ENCODE measurements at regions not wholly inside any gene's neighbourhood (a gene's known extent, or its start where the extent isn't known, plus 50 kb on each side); places are given as distances from the start of the nearest gene placed in this dataset.
"Not testable (repeated sequence)": the region's sequence is repeated elsewhere in the genome, so short reads cannot be mapped to it uniquely, and the experiment has no call there.

- ATAC-seq (no peak), DNase-seq (ENCODE audit: low spot score) (no peak)
- intact Hi-C loops (cut with DNase I): no loop called here
These were observed 233.3 kb downstream of the USP46 start for GRCh38 chr4:52425751-52426326.

- ATAC-seq (peak; percentile 34), DNase-seq (ENCODE audit: low spot score) (no peak)
- intact Hi-C loops (cut with DNase I): no loop called here
These were observed 227.7 kb downstream of the USP46 start for GRCh38 chr4:52431410-52431809.

- no peak for ATAC-seq
- intact Hi-C loops (cut with DNase I): no loop called here
These were observed 227.2 kb downstream of the USP46 start for GRCh38 chr4:52431869-52432268.

GRCh38 chr4:52442524-52442923 is 216.6 kb downstream of the USP46 start:
- intact Hi-C loops (cut with DNase I); ATAC-seq; DNase-seq (ENCODE audit: low spot score): not testable (repeated sequence)

More at GRCh38 chr4:52431869-52432268, 227.2 kb downstream of the USP46 start:
- DNase-seq (ENCODE audit: low spot score): no peak

GRCh38 chr4:52472444-52472843 is 186.7 kb downstream of the USP46 start:
- DNase-seq (ENCODE audit: low spot score): no peak
- ATAC-seq: no peak
- intact Hi-C loops (cut with DNase I): no loop called here

- ATAC-seq (no peak), DNase-seq (ENCODE audit: low spot score) (no peak)
- intact Hi-C loops (cut with DNase I): no loop called here
These were observed 181.8 kb downstream of the USP46 start for GRCh38 chr4:52477191-52477780.

- intact Hi-C loops (cut with DNase I): no loop called here
- DNase-seq (ENCODE audit: low spot score): no peak
These were observed 175.8 kb downstream of the USP46 start for GRCh38 chr4:52483186-52483890.

GRCh38 chr4:52507774-52508173 is 151.3 kb downstream of the USP46 start:
- intact Hi-C loops (cut with DNase I): no loop called here
- peak; percentile 62 for ATAC-seq
- no peak for DNase-seq (ENCODE audit: low spot score)

More at GRCh38 chr4:52483186-52483890, 175.8 kb downstream of the USP46 start:
- no peak for ATAC-seq

- intact Hi-C loops (cut with DNase I): no loop called here
- DNase-seq (ENCODE audit: low spot score): no peak
- no peak for ATAC-seq
These were observed 148.0 kb downstream of the USP46 start for GRCh38 chr4:52510939-52511565.

- no peak for DNase-seq (ENCODE audit: low spot score)
- intact Hi-C loops (cut with DNase I): no loop called here
- ATAC-seq: no peak
These were observed 147.3 kb downstream of the USP46 start for GRCh38 chr4:52511825-52512224.

GRCh38 chr4:52512291-52512690 is 146.8 kb downstream of the USP46 start:
- DNase-seq (ENCODE audit: low spot score): no peak
- no peak for ATAC-seq
- intact Hi-C loops (cut with DNase I): no loop called here

GRCh38 chr4:52522093-52522492 is 137.0 kb downstream of the USP46 start:
- ATAC-seq; intact Hi-C loops (cut with DNase I); DNase-seq (ENCODE audit: low spot score): not testable (repeated sequence)

- ATAC-seq: no peak
- intact Hi-C loops (cut with DNase I): no loop called here
- no peak for DNase-seq (ENCODE audit: low spot score)
These were observed 129.1 kb downstream of the USP46 start for GRCh38 chr4:52529983-52530382.

- DNase-seq (ENCODE audit: low spot score): no peak
These were observed 123.3 kb downstream of the USP46 start for GRCh38 chr4:52535793-52536192.

More at GRCh38 chr4:52535793-52536192, 123.3 kb downstream of the USP46 start:
- intact Hi-C loops (cut with DNase I): no loop called here
- no peak for ATAC-seq

Data from sciatic nerve (tissue), 2 donors.